Lung (tissue), 11 donors: ENCODE measurements at regions not wholly inside any gene's neighbourhood (a gene's known extent, or its start where the extent isn't known, plus 50 kb on each side); places are given as distances from the start of the nearest gene placed in this dataset.
"Not testable (repeated sequence)": the region's sequence is repeated elsewhere in the genome, so short reads cannot be mapped to it uniquely, and the experiment has no call there.

Experiments
- ATAC-seq: fragments of 200-7000 bp; cut with Tn5 transposase; one replicate; pipeline ENCODE4 v1.9.1; 2020; ENCODE audit warnings: moderate number of reproducible peaks; ENCODE audit not compliant: insufficient read depth, low FRiP score
- DNase-seq, 3 donors: peaks; one replicate each; pipeline ENCODE4 v3.0.0-alpha.2; 2013 to 2017
- H3K27ac ChIP-seq, 2 donors: one replicate each; pipeline ENCODE4 v1.5.1; 2013; ENCODE audit warnings: mild to moderate bottlenecking in 2 of 2, moderate library complexity in 2 of 2, control low read depth in 1 of 2, inconsistent platforms in 1 of 2, low read depth in 1 of 2, low read length in 1 of 2
- H3K27me3 ChIP-seq, 3 donors: one replicate each; pipeline ENCODE4 v1.5.1; 2013; ENCODE audit warnings: low read length in 2 of 3; ENCODE audit not compliant: control insufficient read depth in 3 of 3, insufficient read depth in 3 of 3
- H3K36me3 ChIP-seq, 4 donors: one replicate each; pipeline ENCODE4 v1.5.1; 2013; ENCODE audit warnings: low read length in 4 of 4, mild to moderate bottlenecking in 1 of 4, moderate library complexity in 1 of 4; ENCODE audit not compliant: control insufficient read depth in 4 of 4, insufficient read depth in 4 of 4
- H3K4me1 ChIP-seq, 5 donors: one replicate each; pipeline ENCODE4 v1.5.1; 2013; ENCODE audit warnings: low read length in 5 of 5, mild to moderate bottlenecking in 2 of 5, moderate library complexity in 1 of 5; ENCODE audit not compliant: control insufficient read depth in 5 of 5, insufficient read depth in 5 of 5
- H3K4me3 ChIP-seq: one replicate; pipeline ENCODE4 v1.5.1; 2013; ENCODE audit warnings: mild to moderate bottlenecking, control low read depth, moderate library complexity
- H3K9ac ChIP-seq, 2 donors: one replicate each; pipeline ENCODE4 v1.5.1; 2013; ENCODE audit warnings: low read length in 2 of 2, control low read depth in 1 of 2; ENCODE audit not compliant: insufficient read depth in 1 of 2
- H3K9me3 ChIP-seq, 4 donors: one replicate each; pipeline ENCODE4 v1.5.1; 2013; ENCODE audit warnings: low read length in 3 of 4, mild to moderate bottlenecking in 1 of 4, moderate library complexity in 1 of 4; ENCODE audit not compliant: control insufficient read depth in 4 of 4, insufficient read depth in 3 of 4
- WGBS, 2 donors: extraction: QIAGEN DNeasy Blood & Tissue Kit; methylation state at CpG; one replicate each; pipeline ENCODE4 v1.1.7; 2013; 5-methylcytosine and 5-hydroxymethylcytosine counted together
- TF ChIP-seq, protein P1 (sequence below): IDR thresholded peaks from 2 replicates; pipeline ENCODE4 v1.5.1; 2012; ENCODE audit warnings: mild to moderate bottlenecking; ENCODE audit errors: control extremely low read depth, extremely low read depth
- donor health status: control.
- donor health status: control.
- donor health status: Bipolar disorder and iron deficiency.
- donor health status: healthy.
- donor health status: DM: yes; HTN: yes; CAD: no.

DNA sequence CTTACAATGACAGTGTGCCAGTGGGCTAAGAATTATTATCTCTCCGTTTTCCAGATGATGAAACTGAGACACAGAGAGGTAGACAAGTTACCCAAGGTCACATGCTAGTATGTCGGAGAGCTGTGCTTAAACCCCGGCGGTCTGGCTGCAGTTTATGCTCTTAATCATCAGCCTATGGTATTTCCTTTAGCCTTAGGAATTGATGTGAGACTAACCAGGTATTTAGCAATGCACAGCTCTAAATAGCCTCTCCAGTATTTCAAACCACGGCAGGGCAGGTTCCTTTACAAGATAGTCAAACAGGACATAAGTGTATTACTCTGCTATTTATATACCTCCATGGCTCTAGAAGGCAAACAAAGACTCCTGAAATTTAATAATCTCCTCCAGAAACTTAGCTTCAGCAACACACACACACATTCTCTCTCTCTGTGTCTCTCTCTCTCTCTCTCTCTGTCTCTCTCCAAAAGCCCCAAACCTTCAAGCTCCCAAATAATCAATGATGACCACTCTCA lies 142.0 kb upstream of the ZNF217 start:
- ATAC-seq: no peak
- Histone ChIP-seq H3K4me1 (peaks cover 0 to 52% (median 24%) of the 10 kb centered on the region in 5 donors), H3K36me3 (no peaks in the 10 kb centered on the region), H3K27me3 (no peaks in the 10 kb centered on the region), H3K27ac (no peak overlapping the region), H3K9me3 (no peaks in the 10 kb centered on the region), H3K4me3 (no peak overlapping the region), H3K9ac (no peak overlapping the region)
- peak in 2 of 3 donors; percentile 40 to 48 for DNase-seq
- 38 to 39% methylated on average over 5 of the region's 5 CpGs for WGBS, 2 donors
- TF ChIP-seq, protein P1, sequence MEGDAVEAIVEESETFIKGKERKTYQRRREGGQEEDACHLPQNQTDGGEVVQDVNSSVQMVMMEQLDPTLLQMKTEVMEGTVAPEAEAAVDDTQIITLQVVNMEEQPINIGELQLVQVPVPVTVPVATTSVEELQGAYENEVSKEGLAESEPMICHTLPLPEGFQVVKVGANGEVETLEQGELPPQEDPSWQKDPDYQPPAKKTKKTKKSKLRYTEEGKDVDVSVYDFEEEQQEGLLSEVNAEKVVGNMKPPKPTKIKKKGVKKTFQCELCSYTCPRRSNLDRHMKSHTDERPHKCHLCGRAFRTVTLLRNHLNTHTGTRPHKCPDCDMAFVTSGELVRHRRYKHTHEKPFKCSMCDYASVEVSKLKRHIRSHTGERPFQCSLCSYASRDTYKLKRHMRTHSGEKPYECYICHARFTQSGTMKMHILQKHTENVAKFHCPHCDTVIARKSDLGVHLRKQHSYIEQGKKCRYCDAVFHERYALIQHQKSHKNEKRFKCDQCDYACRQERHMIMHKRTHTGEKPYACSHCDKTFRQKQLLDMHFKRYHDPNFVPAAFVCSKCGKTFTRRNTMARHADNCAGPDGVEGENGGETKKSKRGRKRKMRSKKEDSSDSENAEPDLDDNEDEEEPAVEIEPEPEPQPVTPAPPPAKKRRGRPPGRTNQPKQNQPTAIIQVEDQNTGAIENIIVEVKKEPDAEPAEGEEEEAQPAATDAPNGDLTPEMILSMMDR: no peak

DNA sequence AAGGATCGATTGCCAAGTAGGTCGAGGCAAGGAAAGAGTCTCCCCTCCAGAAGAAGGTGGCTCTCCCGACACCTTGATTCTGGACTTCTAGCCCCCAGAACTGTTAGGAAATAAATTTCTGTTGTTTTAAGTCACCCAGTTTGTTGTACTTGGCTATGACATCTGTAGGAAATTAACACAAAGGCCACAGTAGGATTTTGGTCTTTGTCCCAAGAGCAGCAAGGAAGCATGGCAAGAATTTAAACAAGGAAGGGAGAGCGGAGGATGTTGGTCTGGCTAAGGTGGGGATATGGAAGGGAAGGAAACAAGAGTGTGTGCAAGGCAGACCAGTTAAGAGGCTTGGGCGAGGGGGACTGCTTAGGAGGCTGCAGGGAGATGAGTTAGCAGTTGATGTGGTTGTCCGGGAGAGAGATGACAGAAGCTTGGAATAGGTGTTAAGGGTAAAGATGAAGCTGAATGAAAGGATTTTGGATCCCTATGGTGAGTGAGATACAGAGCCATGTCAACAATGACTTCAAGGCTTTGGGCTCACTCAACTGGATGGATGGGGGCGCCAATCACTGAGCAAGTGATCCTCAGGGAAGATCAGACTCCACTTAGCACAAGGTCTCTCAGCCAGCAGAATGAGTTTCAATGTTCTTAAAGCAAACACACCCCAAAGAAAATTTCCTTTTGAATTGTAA lies 140.5 kb upstream of the ZNF217 start:
- no peak overlapping the region for H3K4me3 ChIP-seq
- TF ChIP-seq, protein P1: no peak
- DNase-seq: no peak
- no peaks in the 10 kb centered on the region for H3K27me3 ChIP-seq
- H3K9me3 ChIP-seq: no peaks in the 10 kb centered on the region
- 83 to 96% methylated on average over 7 of the region's 7 CpGs for WGBS, 2 donors
- ATAC-seq: no peak
- peaks cover 0 to 37% (median 20%) of the 10 kb centered on the region in 5 donors for H3K4me1 ChIP-seq
- H3K9ac ChIP-seq: no peak overlapping the region
- no peaks in the 10 kb centered on the region for H3K36me3 ChIP-seq
- H3K27ac ChIP-seq: no peak overlapping the region

DNA sequence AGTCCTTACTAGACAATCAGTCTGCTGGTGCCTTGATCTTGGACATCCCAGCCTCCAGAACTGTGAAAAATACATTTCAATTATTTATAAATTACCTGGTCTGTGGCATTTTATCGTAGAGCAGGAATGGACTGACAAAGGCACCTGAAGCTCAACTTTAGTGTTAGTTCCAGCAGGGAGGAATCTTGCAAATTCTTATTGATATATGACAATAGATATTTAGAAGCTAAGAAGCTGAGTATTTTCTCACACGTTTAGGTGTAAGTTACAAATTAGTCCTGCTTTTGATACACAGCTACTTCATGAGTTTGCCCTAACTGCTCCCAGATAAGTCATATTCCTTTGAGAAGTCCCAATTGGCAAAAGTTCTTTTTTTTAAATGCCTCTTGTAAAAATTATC lies 138.0 kb upstream of the ZNF217 start:
- H3K27me3 ChIP-seq: no peaks in the 10 kb centered on the region
- DNase-seq (no peak), ATAC-seq (no peak)
- H3K4me3 ChIP-seq: no peak overlapping the region
- H3K27ac ChIP-seq: no peak overlapping the region
- H3K9me3 ChIP-seq: no peaks in the 10 kb centered on the region
- TF ChIP-seq, protein P1: no peak
- H3K4me1 ChIP-seq: peaks cover 0 to 12% (median 1%) of the 10 kb centered on the region in 5 donors
- H3K9ac ChIP-seq: no peak overlapping the region
- no peaks in the 10 kb centered on the region for H3K36me3 ChIP-seq
- WGBS, 2 donors: 90% methylated on average over 2 of the region's 2 CpGs

DNA sequence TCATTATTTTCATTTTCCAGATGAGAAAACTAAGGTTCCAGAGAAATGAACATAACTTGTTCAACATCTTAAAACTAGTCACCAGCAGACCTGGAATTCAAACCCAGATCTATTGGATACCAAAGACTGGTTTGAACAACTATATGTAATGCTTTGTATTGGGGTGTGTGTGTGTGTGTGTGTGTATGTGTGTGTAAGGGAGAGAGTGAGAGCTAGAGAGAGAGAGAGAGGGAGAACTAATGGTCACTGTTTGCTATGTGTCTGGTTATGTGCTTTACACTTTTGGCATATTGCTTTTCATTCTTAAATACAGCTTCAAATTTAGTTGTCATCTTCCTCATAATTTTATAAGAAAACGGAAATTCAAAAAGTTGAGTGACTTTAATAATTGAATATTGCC lies 134.7 kb upstream of the ZNF217 start:
- no peaks in the 10 kb centered on the region for H3K9me3 ChIP-seq
- WGBS, 2 donors: 91 to 94% methylated on average over 1 of the region's 1 CpG
- H3K9ac ChIP-seq: no peak overlapping the region

DNA sequence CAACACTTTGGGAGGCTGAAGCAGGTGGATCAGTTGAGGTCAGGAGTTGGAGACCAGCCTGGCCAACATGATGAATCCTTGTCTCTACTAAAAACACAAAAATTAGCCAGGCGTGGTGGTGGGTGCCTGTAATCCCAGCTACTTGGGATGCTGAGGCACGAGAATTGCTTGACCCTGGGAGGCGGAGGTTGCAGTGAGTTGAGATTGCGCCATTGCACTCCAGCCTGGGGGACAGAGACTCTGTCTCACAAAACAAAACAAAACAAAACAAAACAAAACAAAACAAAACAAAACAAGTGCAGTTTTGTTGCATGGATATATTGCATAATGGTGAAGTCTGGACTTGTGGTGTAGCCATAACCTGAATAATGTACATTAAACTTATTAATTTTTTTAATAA lies 133.6 kb upstream of the ZNF217 start:
- H3K27ac ChIP-seq, H3K9me3 ChIP-seq, H3K27me3 ChIP-seq, DNase-seq, H3K36me3 ChIP-seq, H3K4me3 ChIP-seq, H3K4me1 ChIP-seq, ATAC-seq, H3K9ac ChIP-seq: not testable (repeated sequence)
- 84% methylated on average over 4 of the region's 4 CpGs for WGBS, 2 donors

More for the DNA sequence above, 134.7 kb upstream of the ZNF217 start:
- no peaks in the 10 kb centered on the region for H3K4me1 ChIP-seq
- no peak overlapping the region for H3K4me3 ChIP-seq
- ATAC-seq: no peak
- no peak for DNase-seq
- H3K27ac ChIP-seq: no peak overlapping the region
- H3K36me3 ChIP-seq: no peaks in the 10 kb centered on the region
- no peaks in the 10 kb centered on the region for H3K27me3 ChIP-seq
- TF ChIP-seq, protein P1: no peak
